Stomach smooth muscle (tissue), 2 donors: ENCODE measurements at regions not wholly inside any gene's neighbourhood (a gene's known extent, or its start where the extent isn't known, plus 50 kb on each side); places are given as distances from the start of the nearest gene placed in this dataset.
"Not testable (repeated sequence)": the region's sequence is repeated elsewhere in the genome, so short reads cannot be mapped to it uniquely, and the experiment has no call there.

ENCODE experiments used
- H3K27ac ChIP-seq: one replicate; pipeline ENCODE4 v1.7.0; 2013; ENCODE audit warnings: mild to moderate bottlenecking, low read length, inconsistent platforms
- H3K27me3 ChIP-seq, 2 donors: one replicate each; pipeline ENCODE4 v1.7.0; 2013; ENCODE audit warnings: low read length in 2 of 2; ENCODE audit not compliant: insufficient read depth in 2 of 2, control insufficient read depth in 1 of 2
- H3K36me3 ChIP-seq, 2 donors: one replicate each; pipeline ENCODE4 v1.7.0; 2013; ENCODE audit warnings: low read length in 2 of 2; ENCODE audit not compliant: control insufficient read depth in 2 of 2, insufficient read depth in 2 of 2
- H3K4me1 ChIP-seq: one replicate; pipeline ENCODE4 v1.7.0; 2013; ENCODE audit warnings: low read length; ENCODE audit not compliant: control insufficient read depth, insufficient read depth
- H3K4me3 ChIP-seq, 2 donors: one replicate each; pipeline ENCODE4 v1.7.0; 2013; ENCODE audit warnings: low read length in 2 of 2
- H3K9ac ChIP-seq, 2 donors: one replicate each; pipeline ENCODE4 v1.7.0; 2013; ENCODE audit warnings: low read length in 2 of 2, mild to moderate bottlenecking in 1 of 2
- H3K9me3 ChIP-seq, 2 donors: one replicate each; pipeline ENCODE4 v1.7.0; 2013; ENCODE audit warnings: low read length in 2 of 2; ENCODE audit not compliant: control insufficient read depth in 2 of 2
- donor health status: healthy.
- donor health status: Pancreatic carcinoma.

DNA sequence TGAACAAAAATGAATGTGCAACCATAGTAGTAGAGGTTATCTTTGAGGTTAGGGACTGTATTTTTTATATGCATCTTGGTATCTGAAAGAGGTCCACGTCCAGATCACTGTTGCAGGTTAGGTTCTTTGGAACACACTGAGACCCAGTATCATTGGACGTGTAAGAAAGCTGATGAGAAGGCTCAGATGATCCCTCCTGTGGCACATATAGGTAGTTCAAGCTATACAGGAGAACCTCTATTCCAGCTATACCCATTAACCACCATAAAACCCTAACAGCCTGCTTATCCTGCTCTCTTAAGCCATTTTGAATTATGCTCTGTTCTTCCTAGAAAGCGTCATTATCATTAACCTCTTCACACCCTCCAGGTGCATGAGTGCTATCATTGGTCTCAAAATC lies 930.7 kb upstream of the HS3ST1 start:
- Histone ChIP-seq H3K27ac (no peak overlapping the region), H3K4me3 (no peak overlapping the region), H3K36me3 (no peaks in the 10 kb centered on the region), H3K9me3 (no peaks in the 10 kb centered on the region), H3K9ac (no peak overlapping the region), H3K27me3 (no peaks in the 10 kb centered on the region), H3K4me1 (no peaks in the 10 kb centered on the region)

DNA sequence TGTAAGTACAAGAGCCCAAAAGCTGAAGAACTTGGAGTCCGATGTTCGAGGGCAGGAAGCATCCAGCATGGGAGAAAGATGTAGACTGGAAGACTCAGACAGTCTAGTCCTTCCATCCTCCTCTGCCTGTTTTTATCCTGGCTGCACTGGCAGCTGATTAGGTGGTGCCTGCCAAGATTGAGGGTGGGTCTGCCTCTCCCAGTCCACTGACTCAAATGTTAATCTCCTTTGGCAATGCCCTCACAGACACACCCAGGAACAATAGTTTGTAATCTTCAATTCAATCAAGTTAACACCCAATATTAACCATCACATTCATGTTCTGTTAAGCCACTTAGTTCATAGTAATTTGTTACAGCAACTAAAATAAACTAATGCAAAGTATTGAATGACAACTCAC lies 904.4 kb upstream of the HS3ST1 start:
- H3K27ac ChIP-seq, H3K4me1 ChIP-seq, H3K36me3 ChIP-seq, H3K27me3 ChIP-seq, H3K9me3 ChIP-seq, H3K4me3 ChIP-seq, H3K9ac ChIP-seq: not testable (repeated sequence)

DNA sequence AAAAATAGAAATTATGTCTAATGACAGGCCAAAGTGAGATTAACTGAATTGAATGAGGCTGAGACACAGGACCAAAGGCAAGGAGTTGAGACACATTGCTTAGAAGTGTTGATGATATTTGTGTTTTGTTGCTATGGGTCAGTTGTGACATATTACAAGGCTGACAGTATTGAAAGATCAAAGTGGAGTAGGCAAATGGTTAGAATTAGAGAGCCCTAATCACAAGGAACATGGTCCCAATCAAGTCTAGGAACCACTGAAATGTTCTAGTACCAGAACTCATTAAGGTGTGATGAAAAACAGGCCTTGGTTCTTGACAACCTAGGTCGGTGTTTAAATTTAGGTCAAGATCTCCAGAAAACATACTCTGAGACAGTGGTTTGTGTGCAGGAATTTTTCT lies 896.3 kb upstream of the HS3ST1 start:
- Histone ChIP-seq H3K9me3 (no peaks in the 10 kb centered on the region), H3K9ac (no peak overlapping the region), H3K4me3 (no peak overlapping the region), H3K27me3 (no peaks in the 10 kb centered on the region), H3K4me1 (no peaks in the 10 kb centered on the region), H3K36me3 (no peaks in the 10 kb centered on the region), H3K27ac (no peak overlapping the region)

DNA sequence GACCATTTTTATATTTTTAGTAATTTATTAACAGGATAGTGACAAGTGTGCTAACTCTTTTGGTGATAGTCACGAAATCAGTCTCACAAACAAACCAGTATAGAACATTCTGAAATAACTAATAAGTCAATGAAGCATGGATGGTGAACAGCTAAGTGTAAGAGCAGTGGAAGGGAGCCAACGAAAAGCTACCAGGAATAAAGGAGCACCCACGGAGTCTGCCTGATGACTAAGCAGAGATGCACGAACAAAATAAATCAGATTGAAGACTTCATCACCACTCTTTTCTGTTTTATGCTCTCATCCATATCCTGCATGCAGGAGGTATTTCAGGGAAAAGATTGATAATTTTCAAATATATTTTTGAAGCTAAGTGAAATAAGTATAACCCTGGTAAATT lies 891.1 kb upstream of the HS3ST1 start:
- Histone ChIP-seq H3K27ac (no peak overlapping the region), H3K27me3 (no peaks in the 10 kb centered on the region), H3K9me3 (no peaks in the 10 kb centered on the region), H3K9ac (no peak overlapping the region), H3K4me3 (no peak overlapping the region), H3K4me1 (no peaks in the 10 kb centered on the region), H3K36me3 (no peaks in the 10 kb centered on the region)

DNA sequence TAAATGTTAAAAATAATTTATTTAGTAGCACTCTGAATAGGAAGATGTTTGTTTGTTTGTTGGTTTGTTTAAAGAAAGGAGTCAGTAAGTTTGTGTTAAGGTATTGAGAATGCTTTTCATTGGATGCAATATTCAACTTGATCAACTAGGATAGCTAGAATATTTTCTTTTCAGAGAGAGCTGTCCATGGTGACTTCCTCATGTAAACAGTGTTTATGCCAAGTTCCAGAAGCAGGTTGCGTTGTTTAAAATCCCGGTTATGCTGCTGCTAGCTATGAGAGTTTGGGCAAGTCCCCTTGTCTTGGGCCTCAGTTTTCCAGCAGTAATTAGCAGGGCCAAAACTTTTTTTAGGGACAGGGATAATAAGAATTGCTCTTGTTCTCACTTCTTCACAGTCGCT lies 876.2 kb upstream of the HS3ST1 start:
- Histone ChIP-seq H3K36me3 (no peaks in the 10 kb centered on the region), H3K4me1 (no peaks in the 10 kb centered on the region), H3K27me3 (no peaks in the 10 kb centered on the region), H3K9me3 (peaks cover 0 to 3% of the 10 kb centered on the region in 2 donors), H3K9ac (no peak overlapping the region), H3K4me3 (no peak overlapping the region), H3K27ac (no peak overlapping the region)

DNA sequence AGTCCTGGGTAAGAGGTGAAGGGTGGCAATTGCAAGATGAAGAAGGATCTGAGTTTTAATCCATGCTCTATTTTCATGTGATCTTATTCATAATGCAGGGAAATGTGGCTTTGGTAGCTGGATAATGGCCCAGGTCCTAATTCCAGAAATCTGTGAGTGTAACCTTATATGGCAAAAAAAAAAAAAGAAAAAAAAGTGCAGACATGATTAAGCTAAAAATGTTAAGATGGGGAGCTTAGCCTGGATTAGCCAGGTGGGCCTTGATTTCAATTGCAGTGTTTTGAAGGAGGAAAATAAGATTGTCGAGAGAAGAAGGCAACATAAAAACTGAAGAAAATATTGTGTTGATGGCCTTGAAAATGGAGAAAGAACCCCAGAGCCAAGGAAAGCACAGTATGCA lies 867.7 kb upstream of the HS3ST1 start:
- H3K4me1 ChIP-seq, result no peaks in the 10 kb centered on the region
- H3K27ac ChIP-seq, result no peak overlapping the region
- H3K4me3 ChIP-seq, result no peak overlapping the region
- no peaks in the 10 kb centered on the region for H3K36me3 ChIP-seq
- no peak overlapping the region for H3K9ac ChIP-seq
- H3K9me3 ChIP-seq, result no peaks in the 10 kb centered on the region
- no peaks in the 10 kb centered on the region for H3K27me3 ChIP-seq

DNA sequence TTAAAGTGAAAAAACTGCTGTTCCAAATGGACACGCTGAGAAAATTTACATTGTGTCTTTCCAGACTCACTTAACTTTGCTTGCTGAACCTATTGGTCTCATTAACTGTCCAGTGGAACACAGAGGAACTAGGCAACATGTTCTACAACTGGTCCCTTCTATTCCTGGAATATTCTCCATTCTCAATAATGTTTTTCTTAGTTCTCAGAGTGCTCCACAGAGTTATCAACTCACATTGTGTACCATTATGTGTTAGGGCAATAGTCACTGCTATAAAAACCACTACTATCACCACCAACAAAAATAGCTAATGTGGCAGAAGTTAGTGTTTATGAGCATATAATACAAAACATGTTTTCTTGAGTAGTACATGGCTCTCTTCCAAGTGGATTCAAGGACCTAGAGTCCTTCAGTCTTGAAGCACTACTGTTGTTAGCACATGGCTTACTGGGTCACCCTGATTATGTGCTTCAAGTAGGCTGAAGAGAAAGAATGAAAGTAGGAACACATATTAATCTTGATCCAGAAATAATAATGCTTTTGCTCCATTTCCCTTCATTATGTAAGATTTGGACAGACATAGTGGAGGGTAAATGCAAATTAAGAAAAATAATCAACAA lies 865.3 kb upstream of the HS3ST1 start:
- no peak overlapping the region for H3K27ac ChIP-seq
- H3K36me3 ChIP-seq, result no peaks in the 10 kb centered on the region
- no peak overlapping the region for H3K9ac ChIP-seq
- no peaks in the 10 kb centered on the region for H3K27me3 ChIP-seq
- no peaks in the 10 kb centered on the region for H3K4me1 ChIP-seq
- no peaks in the 10 kb centered on the region for H3K9me3 ChIP-seq
- H3K4me3 ChIP-seq, result no peak overlapping the region

DNA sequence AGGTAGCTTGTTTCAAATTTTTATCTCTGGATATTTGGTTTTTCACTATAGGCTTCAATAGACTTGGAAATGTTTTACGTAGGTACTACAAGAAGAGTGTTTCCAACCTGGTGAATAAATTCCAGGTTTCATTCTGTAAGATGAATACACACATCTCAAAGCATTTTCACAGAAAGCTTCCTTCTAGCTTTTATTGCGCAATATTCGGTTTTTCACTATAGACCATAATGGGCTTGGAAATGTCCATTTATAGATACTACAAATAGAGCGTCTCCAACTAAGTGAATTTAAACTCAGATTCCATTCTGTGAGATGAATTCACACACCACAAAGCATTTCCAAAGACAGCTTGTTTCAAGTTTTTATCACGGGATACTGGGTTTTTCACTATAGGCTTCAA lies 857.7 kb upstream of the HS3ST1 start:
- Histone ChIP-seq H3K4me1 (no peaks in the 10 kb centered on the region), H3K9me3 (no peaks in the 10 kb centered on the region), H3K9ac (no peak overlapping the region), H3K4me3 (no peak overlapping the region), H3K36me3 (no peaks in the 10 kb centered on the region), H3K27ac (no peak overlapping the region), H3K27me3 (no peaks in the 10 kb centered on the region)

DNA sequence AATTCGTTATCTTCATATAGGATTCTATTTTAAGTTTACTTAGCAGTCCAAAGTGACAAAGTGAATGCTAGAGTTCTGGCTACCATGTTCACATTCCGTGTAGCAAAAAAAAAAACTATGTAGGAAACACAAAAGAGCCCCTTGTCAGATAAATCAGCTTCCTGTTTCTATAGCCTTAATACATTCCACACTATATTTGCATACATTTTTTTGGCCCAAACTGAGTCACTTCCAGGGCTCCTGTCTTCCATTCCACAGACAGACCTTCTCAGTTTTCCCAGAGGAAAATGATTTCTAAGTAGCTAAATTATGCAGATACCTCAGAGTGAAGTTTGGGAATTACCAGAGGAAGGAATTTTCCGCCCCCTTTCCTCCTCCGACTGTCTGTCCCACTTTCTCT lies 841.9 kb upstream of the HS3ST1 start:
- Histone ChIP-seq H3K36me3 (no peaks in the 10 kb centered on the region), H3K27me3 (no peaks in the 10 kb centered on the region), H3K9me3 (no peaks in the 10 kb centered on the region), H3K4me3 (no peak overlapping the region), H3K9ac (no peak overlapping the region), H3K4me1 (no peaks in the 10 kb centered on the region), H3K27ac (no peak overlapping the region)

DNA sequence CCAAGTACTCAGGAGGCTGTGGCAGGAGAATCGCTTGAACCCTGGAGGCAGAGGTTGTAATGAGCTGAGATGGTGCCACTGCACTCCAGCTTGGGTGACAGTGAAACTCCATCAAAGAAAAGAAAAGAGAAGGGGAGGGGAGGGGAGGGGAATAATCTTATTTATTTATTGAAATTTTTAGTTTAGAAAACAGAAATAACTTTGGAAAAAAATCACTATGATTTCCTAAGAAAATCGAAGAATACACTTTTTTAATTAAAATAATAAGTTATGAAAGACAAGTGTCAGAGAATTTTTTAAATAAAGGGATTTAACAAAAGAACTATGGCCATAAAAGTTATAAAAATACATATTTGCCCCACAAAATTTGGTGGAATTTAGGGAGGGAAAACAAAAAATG lies 836.9 kb upstream of the HS3ST1 start:
- no peak overlapping the region for H3K4me3 ChIP-seq
- no peaks in the 10 kb centered on the region for H3K4me1 ChIP-seq
- H3K9ac ChIP-seq, result no peak overlapping the region
- H3K27ac ChIP-seq, result no peak overlapping the region
- H3K36me3 ChIP-seq, result no peaks in the 10 kb centered on the region
- H3K9me3 ChIP-seq, result peaks cover 0 to 5% of the 10 kb centered on the region in 2 donors
- H3K27me3 ChIP-seq, result no peaks in the 10 kb centered on the region

DNA sequence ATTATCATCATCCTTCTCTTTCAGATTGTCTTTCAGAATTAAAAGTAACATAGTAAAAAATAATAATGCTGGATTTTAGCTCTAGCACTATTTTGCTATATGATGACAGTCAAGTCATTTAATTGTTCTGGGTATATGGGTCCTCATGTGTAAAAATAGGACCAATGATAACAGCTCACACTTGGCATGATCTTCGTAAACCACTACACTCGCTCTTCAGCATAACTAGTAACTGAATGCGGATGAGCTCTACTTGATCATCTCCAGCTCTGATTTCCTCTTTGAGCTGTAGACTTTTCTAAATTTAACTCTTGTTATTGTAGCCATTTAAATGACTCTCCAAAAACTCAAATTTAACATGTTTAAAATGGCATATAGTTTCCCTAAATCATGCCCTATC lies 831.8 kb upstream of the HS3ST1 start:
- H3K36me3 ChIP-seq, result no peaks in the 10 kb centered on the region
- no peak overlapping the region for H3K4me3 ChIP-seq
- H3K9me3 ChIP-seq, result peaks cover 0 to 5% of the 10 kb centered on the region in 2 donors
- no peaks in the 10 kb centered on the region for H3K27me3 ChIP-seq
- H3K9ac ChIP-seq, result no peak overlapping the region
- no peaks in the 10 kb centered on the region for H3K4me1 ChIP-seq
- no peak overlapping the region for H3K27ac ChIP-seq
